Spleen (tissue), 7 donors: ENCODE measurements at regions not wholly inside any gene's neighbourhood (a gene's known extent, or its start where the extent isn't known, plus 50 kb on each side); places are given as distances from the start of the nearest gene placed in this dataset.

Source experiments
- POLR2A ChIP-seq, 3 donors: fragments of 450-650 bp; IDR thresholded peaks; one replicate each; pipeline ENCODE4 v1.5.1; 2017; ENCODE audit warnings: antibody characterized with exemption in 3 of 3, mild to moderate bottlenecking in 1 of 3
- POLR2AphosphoS5 ChIP-seq, 3 donors: sonication (generic); formaldehyde crosslinking; IDR thresholded peaks; one replicate each; pipeline ENCODE4 v1.5.1; 2017; ENCODE audit warnings: antibody characterized with exemption in 3 of 3
- TF ChIP-seq, protein P1 (sequence below), 11 experiments: fragments of 200-600 bp in 7 of 11; fragments of 450-650 bp in 4 of 11; sonication (generic) in 4 of 11; IDR thresholded peaks in 8 of 11; conservative IDR thresholded peaks in 3 of 11; 1 replicate in 7 of 11; 2 replicates in 4 of 11; pipeline versions ENCODE4 v1.4.0 to v1.8.0; 2016 to 2021; ENCODE audit warnings: antibody characterized with exemption in 11 of 11, inconsistent platforms in 4 of 11, mild to moderate bottlenecking in 1 of 11
- donor health status: DM: no; HTN: no; CAD: no; lungs with moderate emphysema.
- donor health status: DM: no; HTN: no; CAD: no.
- donor health status: DM: no; HTN: no; CAD: no.

DNA sequence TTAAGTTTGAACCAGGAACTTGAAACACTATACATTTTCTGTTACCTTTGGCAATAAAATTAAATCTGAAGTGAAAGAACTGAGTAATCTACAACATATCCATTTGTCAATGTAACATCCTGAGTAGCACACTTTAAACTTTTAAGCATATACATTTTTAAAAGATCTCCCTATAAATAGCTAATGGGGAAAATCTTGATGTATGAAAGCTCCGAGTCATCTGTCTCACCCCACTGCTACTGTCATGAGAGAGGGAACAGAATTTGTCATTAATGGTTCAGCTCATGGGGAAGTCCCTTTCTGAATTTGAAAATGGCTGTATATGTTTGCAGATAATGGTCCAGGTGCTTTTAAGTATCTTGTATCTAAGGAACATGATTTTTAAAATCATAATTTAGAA, 55.2 kb upstream of the NOX3 start:
- TF ChIP-seq, protein P1, sequence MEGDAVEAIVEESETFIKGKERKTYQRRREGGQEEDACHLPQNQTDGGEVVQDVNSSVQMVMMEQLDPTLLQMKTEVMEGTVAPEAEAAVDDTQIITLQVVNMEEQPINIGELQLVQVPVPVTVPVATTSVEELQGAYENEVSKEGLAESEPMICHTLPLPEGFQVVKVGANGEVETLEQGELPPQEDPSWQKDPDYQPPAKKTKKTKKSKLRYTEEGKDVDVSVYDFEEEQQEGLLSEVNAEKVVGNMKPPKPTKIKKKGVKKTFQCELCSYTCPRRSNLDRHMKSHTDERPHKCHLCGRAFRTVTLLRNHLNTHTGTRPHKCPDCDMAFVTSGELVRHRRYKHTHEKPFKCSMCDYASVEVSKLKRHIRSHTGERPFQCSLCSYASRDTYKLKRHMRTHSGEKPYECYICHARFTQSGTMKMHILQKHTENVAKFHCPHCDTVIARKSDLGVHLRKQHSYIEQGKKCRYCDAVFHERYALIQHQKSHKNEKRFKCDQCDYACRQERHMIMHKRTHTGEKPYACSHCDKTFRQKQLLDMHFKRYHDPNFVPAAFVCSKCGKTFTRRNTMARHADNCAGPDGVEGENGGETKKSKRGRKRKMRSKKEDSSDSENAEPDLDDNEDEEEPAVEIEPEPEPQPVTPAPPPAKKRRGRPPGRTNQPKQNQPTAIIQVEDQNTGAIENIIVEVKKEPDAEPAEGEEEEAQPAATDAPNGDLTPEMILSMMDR (IDR thresholded peaks at IDR 0.05 in 8 of 11, conservative IDR thresholded peaks at IDR 0.05 in 3 of 11), result no peak
- TF ChIP-seq POLR2A (IDR thresholded peaks at IDR 0.05), result no peak
- TF ChIP-seq POLR2AphosphoS5 (IDR thresholded peaks at IDR 0.05), result no peak
